ENCODE measurements at regions not wholly inside any gene's neighbourhood (a gene's known extent, or its start where the extent isn't known, plus 50 kb on each side); places are given as distances from the start of the nearest gene placed in this dataset.

DNA sequence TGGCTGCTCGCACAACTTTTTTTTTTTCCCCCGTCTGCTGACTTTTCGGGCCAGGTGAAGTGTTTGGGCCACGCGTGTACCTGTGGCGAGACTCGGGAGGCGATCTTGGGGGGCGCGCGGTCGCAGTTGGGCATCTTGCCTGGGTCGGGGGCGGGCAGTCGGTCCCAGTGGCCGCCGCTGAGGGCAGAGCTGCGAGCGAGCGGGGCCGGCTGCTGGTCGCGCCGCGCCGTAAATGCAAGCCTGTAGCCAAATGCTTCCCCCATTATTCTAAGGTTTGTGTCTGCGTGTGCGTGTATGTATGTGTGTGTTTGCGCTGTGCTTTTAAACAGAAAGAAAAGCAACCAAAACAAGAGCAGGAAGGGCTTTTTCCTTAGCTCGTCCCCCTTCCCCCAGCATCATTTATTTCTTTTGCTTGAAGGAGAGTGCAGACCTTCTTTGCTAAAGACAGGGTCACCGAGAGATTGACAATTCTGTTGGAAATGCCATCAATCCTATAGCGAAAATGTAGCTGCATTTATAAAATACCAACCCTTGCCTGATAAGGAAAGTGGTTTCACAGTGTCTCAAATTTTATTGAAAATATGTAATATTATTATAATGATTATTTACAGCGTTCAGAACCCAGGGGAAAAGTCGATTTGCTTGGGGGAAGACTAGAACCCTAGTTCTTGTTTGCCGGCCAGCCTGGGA, 143.2 kb upstream of the ZNF536 start:
- Mint-ChIP-seq H3K9me3 (ENCODE audit: unreplicated experiment) (no peaks in the 10 kb centered on the region), H3K27ac (ENCODE audit: unreplicated experiment) (no peak overlapping the region), H3K36me3 (ENCODE audit: low read depth, unreplicated experiment) (peaks cover 5% of the 10 kb centered on the region), H3K4me3 (ENCODE audit: unreplicated experiment) (peak overlapping the region; percentile 93), H3K4me1 (ENCODE audit: unreplicated experiment) (peaks cover 23% of the 10 kb centered on the region), H3K27me3 (ENCODE audit: unreplicated experiment) (peaks cover 26% of the 10 kb centered on the region)
- peak; percentile 43 for DNase-seq (ENCODE audit: low spot score)
- TF ChIP-seq, protein P1, sequence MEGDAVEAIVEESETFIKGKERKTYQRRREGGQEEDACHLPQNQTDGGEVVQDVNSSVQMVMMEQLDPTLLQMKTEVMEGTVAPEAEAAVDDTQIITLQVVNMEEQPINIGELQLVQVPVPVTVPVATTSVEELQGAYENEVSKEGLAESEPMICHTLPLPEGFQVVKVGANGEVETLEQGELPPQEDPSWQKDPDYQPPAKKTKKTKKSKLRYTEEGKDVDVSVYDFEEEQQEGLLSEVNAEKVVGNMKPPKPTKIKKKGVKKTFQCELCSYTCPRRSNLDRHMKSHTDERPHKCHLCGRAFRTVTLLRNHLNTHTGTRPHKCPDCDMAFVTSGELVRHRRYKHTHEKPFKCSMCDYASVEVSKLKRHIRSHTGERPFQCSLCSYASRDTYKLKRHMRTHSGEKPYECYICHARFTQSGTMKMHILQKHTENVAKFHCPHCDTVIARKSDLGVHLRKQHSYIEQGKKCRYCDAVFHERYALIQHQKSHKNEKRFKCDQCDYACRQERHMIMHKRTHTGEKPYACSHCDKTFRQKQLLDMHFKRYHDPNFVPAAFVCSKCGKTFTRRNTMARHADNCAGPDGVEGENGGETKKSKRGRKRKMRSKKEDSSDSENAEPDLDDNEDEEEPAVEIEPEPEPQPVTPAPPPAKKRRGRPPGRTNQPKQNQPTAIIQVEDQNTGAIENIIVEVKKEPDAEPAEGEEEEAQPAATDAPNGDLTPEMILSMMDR (IDR thresholded peaks at IDR 0.05; ENCODE audit: unreplicated experiment): no peak

DNA sequence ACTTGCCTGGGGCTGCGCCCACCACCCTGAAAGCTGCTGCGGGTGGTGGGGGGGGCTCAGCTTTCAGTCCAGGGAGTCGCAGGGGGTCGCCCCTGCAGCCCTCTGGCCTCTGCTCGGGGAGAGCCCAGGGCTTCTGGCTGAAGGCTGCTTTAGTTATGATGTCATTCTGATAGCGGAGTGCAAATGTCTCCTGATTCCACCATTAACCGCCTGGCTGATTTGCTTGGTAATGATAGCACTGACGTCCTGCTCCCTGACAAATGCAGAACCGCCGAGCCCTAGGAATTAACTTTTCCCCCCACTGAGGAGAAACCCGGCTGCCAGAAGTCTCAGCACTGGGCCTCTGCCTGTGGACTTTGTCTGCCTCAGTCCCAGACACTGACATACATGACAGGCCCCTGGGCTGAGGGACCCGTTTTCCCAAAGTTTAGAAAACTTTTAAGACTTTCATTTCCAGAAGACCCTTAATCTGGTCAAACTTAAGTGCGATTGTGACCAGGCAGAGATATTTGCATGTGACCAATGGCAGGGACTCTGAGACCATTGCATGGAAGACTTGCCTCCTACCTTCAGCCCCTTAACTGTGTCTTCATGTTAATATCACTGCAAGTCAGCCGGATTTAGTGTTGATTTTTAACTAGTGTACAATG, 142.5 kb upstream of the ZNF536 start:
- Mint-ChIP-seq H3K9me3 (ENCODE audit: unreplicated experiment) (no peaks in the 10 kb centered on the region), H3K36me3 (ENCODE audit: low read depth, unreplicated experiment) (peaks cover 5% of the 10 kb centered on the region), H3K27me3 (ENCODE audit: unreplicated experiment) (peaks cover 22% of the 10 kb centered on the region), H3K27ac (ENCODE audit: unreplicated experiment) (no peak overlapping the region), H3K4me3 (ENCODE audit: unreplicated experiment) (no peak overlapping the region), H3K4me1 (ENCODE audit: unreplicated experiment) (peaks cover 16% of the 10 kb centered on the region)
- no peak for DNase-seq (ENCODE audit: low spot score)
- TF ChIP-seq, protein P1 (IDR thresholded peaks at IDR 0.05; ENCODE audit: unreplicated experiment): no peak

DNA sequence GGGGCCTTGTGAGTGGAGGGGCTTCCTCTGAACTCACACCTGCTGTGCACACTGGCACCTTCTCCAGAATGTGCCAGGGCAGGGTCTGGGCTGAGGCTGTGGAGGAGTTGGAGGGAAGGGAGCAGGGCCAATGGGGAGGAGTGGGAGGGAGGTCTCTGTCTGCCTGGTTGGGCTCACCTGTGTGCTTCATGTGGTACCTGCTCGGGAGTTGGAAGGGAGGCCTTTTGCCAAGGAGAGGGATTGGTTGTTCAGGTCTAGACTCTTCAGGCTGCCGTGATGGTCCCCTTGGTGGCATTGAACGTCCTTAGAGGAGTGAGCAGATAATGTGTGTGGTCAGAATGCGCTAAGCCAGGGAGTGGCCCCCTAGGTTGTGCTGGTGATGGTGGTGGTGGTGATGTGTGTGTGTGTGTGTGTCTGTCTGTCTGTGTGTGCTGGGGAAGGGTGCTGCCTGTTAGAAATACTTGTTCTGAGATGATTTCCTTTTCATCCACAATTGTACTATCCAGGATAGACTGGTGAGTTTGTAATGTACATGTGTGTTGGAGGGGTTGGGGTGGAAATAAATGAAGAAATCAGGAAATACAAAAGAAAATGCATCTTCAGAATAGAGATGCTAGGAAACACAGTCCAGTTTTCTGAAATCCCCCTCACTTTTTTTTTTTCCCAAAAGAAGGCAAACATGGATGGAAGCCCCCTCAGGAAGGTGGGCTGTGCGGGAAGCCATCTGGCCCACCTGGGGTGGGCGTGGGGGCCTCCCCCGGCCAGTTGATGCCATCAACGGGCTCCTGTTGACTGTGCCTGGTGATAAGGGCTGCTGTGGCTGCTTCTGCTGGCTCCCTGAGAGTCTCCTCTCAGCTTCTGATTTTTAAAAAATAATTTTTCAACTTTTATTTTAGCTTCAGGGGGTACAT, 140.5 kb upstream of the ZNF536 start:
- no peak for DNase-seq (ENCODE audit: low spot score)
- TF ChIP-seq, protein P1 (IDR thresholded peaks at IDR 0.05; ENCODE audit: unreplicated experiment): no peak
- H3K4me3 Mint-ChIP-seq (ENCODE audit: unreplicated experiment): no peak overlapping the region
- peaks cover 5% of the 10 kb centered on the region for H3K36me3 Mint-ChIP-seq (ENCODE audit: low read depth, unreplicated experiment)
- peaks cover 15% of the 10 kb centered on the region for H3K27me3 Mint-ChIP-seq (ENCODE audit: unreplicated experiment)
- H3K27ac Mint-ChIP-seq (ENCODE audit: unreplicated experiment): no peak overlapping the region
- H3K4me1 Mint-ChIP-seq (ENCODE audit: unreplicated experiment): peaks cover 9% of the 10 kb centered on the region
- H3K9me3 Mint-ChIP-seq (ENCODE audit: unreplicated experiment): no peaks in the 10 kb centered on the region

DNA sequence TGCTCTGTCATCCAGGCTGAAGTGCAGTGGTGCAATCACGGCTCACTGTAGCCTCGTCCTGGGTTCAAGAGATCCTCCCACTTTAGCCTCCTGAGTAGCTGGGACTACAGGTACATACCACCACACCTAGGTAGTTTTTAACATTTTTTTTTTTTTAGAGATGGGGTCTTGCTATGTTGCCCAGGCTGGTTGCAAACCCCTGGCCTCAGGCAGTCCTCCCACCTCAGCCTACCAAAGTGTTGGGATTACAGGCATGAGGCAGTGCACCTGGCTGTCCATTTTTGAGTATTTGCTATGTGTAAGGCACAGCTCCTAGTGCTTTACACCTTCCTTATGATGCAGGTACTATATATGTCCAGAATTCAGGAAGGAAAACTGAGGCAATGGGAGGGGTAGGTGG, 138.8 kb upstream of the ZNF536 start:
- TF ChIP-seq, protein P1 (IDR thresholded peaks at IDR 0.05; ENCODE audit: unreplicated experiment): no peak
- H3K27ac Mint-ChIP-seq (ENCODE audit: unreplicated experiment): no peak overlapping the region
- no peaks in the 10 kb centered on the region for H3K9me3 Mint-ChIP-seq (ENCODE audit: unreplicated experiment)
- peaks cover 3% of the 10 kb centered on the region for H3K4me1 Mint-ChIP-seq (ENCODE audit: unreplicated experiment)
- no peak for DNase-seq (ENCODE audit: low spot score)
- H3K4me3 Mint-ChIP-seq (ENCODE audit: unreplicated experiment): no peak overlapping the region
- H3K27me3 Mint-ChIP-seq (ENCODE audit: unreplicated experiment): peaks cover 10% of the 10 kb centered on the region
- no peaks in the 10 kb centered on the region for H3K36me3 Mint-ChIP-seq (ENCODE audit: low read depth, unreplicated experiment)
